DND-41 (cell line): ENCODE measurements at regions not wholly inside any gene's neighbourhood (a gene's known extent, or its start where the extent isn't known, plus 50 kb on each side); places are given as distances from the start of the nearest gene placed in this dataset.

Experiments
- ATAC-seq: fragments of 200-7000 bp; cut with Tn5 transposase; 3 replicates; pipeline ENCODE4 v1.9.1; 2021; ENCODE audit warnings: low read depth; ENCODE audit not compliant: insufficient read depth
- DNase-seq: peaks from one replicate; pipeline ENCODE4 v3.0.0-alpha.2; 2020
- H2AFZ ChIP-seq: 2 replicates; pipeline ENCODE4 v1.6.0; 2012; ENCODE audit warnings: low read depth, low read length
- H3K27ac ChIP-seq: 2 replicates; pipeline ENCODE4 v1.5.1; 2012; ENCODE audit warnings: low read length, inconsistent platforms
- H3K27me3 ChIP-seq: fragments of 200-600 bp; sonication (generic); 2 replicates; pipeline ENCODE4 v1.6.0; 2012; ENCODE audit warnings: low read length, mild to moderate bottlenecking, inconsistent platforms; ENCODE audit not compliant: insufficient read depth, poor library complexity
- H3K36me3 ChIP-seq: 2 replicates; pipeline ENCODE4 v1.5.1; 2012; ENCODE audit warnings: low read length, inconsistent platforms; ENCODE audit not compliant: insufficient read depth
- H3K4me1 ChIP-seq: 2 replicates; pipeline ENCODE4 v1.5.1; 2012; ENCODE audit warnings: mild to moderate bottlenecking, low read length; ENCODE audit not compliant: insufficient read depth
- H3K4me2 ChIP-seq: 2 replicates; pipeline ENCODE4 v1.6.0; 2012; ENCODE audit warnings: mild to moderate bottlenecking, moderate library complexity, low read length, inconsistent platforms; ENCODE audit not compliant: insufficient read depth
- H3K4me3 ChIP-seq, 2 experiments: fragments of 200-600 bp in 1 of 2; shearing (Covaris generic) in 1 of 2; 2 replicates each; pipeline ENCODE4 v1.5.1; 2012 to 2016; ENCODE audit warnings: inconsistent platforms in 2 of 2, low read length in 2 of 2, mild to moderate bottlenecking in 2 of 2, low read depth in 1 of 2, moderate library complexity in 1 of 2
- H3K79me2 ChIP-seq: 2 replicates; pipeline ENCODE4 v1.6.0; 2012; ENCODE audit warnings: low read length, inconsistent platforms; ENCODE audit not compliant: insufficient read depth
- H3K9ac ChIP-seq: 2 replicates; pipeline ENCODE4 v1.6.0; 2012; ENCODE audit warnings: low read depth, mild to moderate bottlenecking, inconsistent platforms, low read length, moderate library complexity
- H3K9me3 ChIP-seq: 2 replicates; pipeline ENCODE4 v1.5.1; 2012; ENCODE audit warnings: low read length, moderate library complexity, mild to moderate bottlenecking, inconsistent platforms; ENCODE audit not compliant: insufficient read depth, severe bottlenecking
- H4K20me1 ChIP-seq: 2 replicates; pipeline ENCODE4 v1.6.0; 2012; ENCODE audit warnings: low read length; ENCODE audit not compliant: insufficient read depth
- EZH2 ChIP-seq: IDR thresholded peaks from 3 replicates; pipeline ENCODE4 v1.6.1; 2012; ENCODE audit warnings: borderline replicate concordance, low read depth, mild to moderate bottlenecking, moderate library complexity, low read length, inconsistent platforms; ENCODE audit not compliant: severe bottlenecking
- TF ChIP-seq, protein P1 (sequence below): IDR thresholded peaks from 2 replicates; pipeline ENCODE4 v1.5.1; 2012; ENCODE audit warnings: borderline replicate concordance, low read length, moderate library complexity, mild to moderate bottlenecking; ENCODE audit not compliant: poor library complexity, severe bottlenecking; ENCODE audit errors: extremely low read depth

- ATAC-seq (no peak), DNase-seq (no peak)
- Histone ChIP-seq H3K4me2 (no peak overlapping the region), H3K9me3 (no peaks in the 10 kb centered on the region), H3K79me2 (no peaks in the 10 kb centered on the region), H3K4me1 (no peaks in the 10 kb centered on the region), H3K9ac (no peak overlapping the region), H3K36me3 (no peaks in the 10 kb centered on the region), H3K27me3 (no peaks in the 10 kb centered on the region), H4K20me1 (no peaks in the 10 kb centered on the region), H3K4me3 (no peak overlapping the region), H2AFZ (no peak overlapping the region), H3K27ac (no peak overlapping the region)
- TF ChIP-seq, protein P1, sequence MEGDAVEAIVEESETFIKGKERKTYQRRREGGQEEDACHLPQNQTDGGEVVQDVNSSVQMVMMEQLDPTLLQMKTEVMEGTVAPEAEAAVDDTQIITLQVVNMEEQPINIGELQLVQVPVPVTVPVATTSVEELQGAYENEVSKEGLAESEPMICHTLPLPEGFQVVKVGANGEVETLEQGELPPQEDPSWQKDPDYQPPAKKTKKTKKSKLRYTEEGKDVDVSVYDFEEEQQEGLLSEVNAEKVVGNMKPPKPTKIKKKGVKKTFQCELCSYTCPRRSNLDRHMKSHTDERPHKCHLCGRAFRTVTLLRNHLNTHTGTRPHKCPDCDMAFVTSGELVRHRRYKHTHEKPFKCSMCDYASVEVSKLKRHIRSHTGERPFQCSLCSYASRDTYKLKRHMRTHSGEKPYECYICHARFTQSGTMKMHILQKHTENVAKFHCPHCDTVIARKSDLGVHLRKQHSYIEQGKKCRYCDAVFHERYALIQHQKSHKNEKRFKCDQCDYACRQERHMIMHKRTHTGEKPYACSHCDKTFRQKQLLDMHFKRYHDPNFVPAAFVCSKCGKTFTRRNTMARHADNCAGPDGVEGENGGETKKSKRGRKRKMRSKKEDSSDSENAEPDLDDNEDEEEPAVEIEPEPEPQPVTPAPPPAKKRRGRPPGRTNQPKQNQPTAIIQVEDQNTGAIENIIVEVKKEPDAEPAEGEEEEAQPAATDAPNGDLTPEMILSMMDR: no peak
- no peak for TF ChIP-seq EZH2
These were observed 118.4 kb upstream of the SLC25A13 start for GRCh38 chr7:96440328-96440727.

GRCh38 chr7:96436880-96437279, 115.0 kb upstream of the SLC25A13 start:
- Histone ChIP-seq H3K27me3 (no peaks in the 10 kb centered on the region), H3K79me2 (no peaks in the 10 kb centered on the region), H2AFZ (no peak overlapping the region), H3K4me2 (no peak overlapping the region), H3K4me3 (no peak overlapping the region), H3K27ac (no peak overlapping the region), H3K9ac (no peak overlapping the region), H3K4me1 (no peaks in the 10 kb centered on the region), H4K20me1 (no peaks in the 10 kb centered on the region), H3K9me3 (no peaks in the 10 kb centered on the region), H3K36me3 (no peaks in the 10 kb centered on the region)
- no peak for DNase-seq
- no peak for ATAC-seq
- TF ChIP-seq EZH2: no peak
- TF ChIP-seq, protein P1: no peak

GRCh38 chr7:96430356-96430755, 108.5 kb upstream of the SLC25A13 start:
- Histone ChIP-seq H3K4me2 (no peak overlapping the region), H3K9ac (no peak overlapping the region), H4K20me1 (no peaks in the 10 kb centered on the region), H3K9me3 (no peaks in the 10 kb centered on the region), H2AFZ (no peak overlapping the region), H3K4me3 (no peak overlapping the region), H3K4me1 (no peaks in the 10 kb centered on the region), H3K79me2 (no peaks in the 10 kb centered on the region), H3K36me3 (no peaks in the 10 kb centered on the region), H3K27me3 (no peaks in the 10 kb centered on the region), H3K27ac (no peak overlapping the region)
- no peak for ATAC-seq
- no peak for DNase-seq
- TF ChIP-seq, protein P1: no peak
- no peak for TF ChIP-seq EZH2

DNA sequence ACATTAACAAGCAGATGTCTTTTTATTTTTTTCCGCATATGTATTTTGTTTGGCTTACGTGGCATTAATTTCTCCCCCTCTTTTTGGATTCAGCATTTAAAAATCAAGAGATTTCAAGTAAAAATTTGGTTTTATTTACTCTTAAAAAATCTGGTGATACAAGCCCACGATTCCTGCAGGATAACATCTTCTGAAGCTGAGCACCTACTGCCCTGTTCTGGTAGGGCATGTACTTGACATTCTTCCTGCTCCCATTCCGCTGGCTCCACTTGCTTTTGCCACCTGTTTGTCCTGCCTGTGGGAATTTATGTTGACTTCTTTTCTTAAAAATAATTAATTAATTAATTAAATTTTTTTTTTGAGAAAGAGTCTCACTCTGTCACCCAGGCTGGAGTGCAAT, 105.2 kb upstream of the SLC25A13 start:
- Histone ChIP-seq H3K27ac (no peak overlapping the region), H3K4me1 (no peaks in the 10 kb centered on the region), H3K4me3 (no peak overlapping the region), H3K36me3 (no peaks in the 10 kb centered on the region), H3K9ac (no peak overlapping the region), H3K79me2 (no peaks in the 10 kb centered on the region), H3K27me3 (no peaks in the 10 kb centered on the region), H3K9me3 (no peaks in the 10 kb centered on the region), H2AFZ (no peak overlapping the region), H4K20me1 (no peaks in the 10 kb centered on the region), H3K4me2 (no peak overlapping the region)
- DNase-seq: no peak
- TF ChIP-seq EZH2: no peak
- TF ChIP-seq, protein P1: no peak
- no peak for ATAC-seq
